Ammon's horn (tissue), 1 donor: ENCODE measurements at regions not wholly inside any gene's neighbourhood (a gene's known extent, or its start where the extent isn't known, plus 50 kb on each side); places are given as distances from the start of the nearest gene placed in this dataset.
A peak's percentile ranks its signal among the peaks of the same experiment; 100 is the strongest.

Experiments
- DNase-seq: peaks from one replicate; pipeline ENCODE4 v3.0.0-alpha.2; 2016; ENCODE audit warnings: low spot score

DNA sequence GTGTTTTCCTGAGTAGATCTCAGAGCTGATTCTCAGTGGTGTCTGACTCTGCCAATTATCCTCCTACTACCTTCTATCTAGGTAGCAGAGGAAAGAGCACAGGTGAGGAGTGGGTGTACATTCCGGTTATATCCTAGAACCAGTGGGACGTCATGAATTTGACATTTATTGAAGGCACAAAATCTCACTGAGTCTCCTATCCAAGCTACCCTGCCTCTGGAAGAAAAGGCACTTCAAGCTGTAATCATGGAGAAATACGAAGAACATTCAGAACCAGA, 952.2 kb downstream of the TUSC7 start:
- DNase-seq, result no peak

DNA sequence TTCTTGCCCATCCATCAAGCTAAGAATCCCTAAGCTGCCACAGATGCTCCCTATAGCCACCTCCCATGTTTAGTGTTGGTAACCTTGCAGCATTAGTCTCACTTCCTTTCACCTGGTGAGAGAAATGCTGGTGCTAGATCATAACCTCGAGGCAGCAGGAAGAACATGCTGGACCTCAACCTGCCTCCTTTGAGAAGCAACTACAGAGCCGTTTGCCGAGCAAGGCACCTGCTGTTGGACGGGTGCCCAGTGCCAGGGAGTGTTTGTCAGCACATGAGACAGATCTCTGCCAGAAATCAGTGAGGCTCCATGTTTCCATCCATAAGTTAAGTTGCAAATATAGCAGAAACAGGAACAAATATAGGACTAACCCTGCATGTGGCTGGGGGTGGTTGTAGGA, 955.7 kb downstream of the TUSC7 start:
- DNase-seq, result peak; percentile 8

DNA sequence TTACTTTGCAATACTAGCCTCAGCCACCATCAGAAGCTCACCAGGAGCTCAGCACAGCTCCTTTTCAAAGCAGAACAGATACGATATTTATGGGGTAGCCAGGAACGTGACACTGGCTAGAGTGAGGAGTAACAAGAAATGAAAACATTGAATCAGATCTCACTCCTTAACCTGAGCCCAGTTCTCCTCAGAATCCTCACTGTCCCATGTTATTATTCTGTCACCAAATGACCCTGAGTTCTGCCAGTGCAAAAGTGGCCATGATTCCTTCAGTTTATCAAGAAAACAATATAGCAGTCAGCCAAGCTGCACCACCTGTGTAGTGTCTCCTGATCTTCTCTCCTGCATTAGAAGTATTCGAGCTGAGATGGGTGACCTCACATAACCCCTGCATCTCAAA, 956.7 kb downstream of the TUSC7 start:
- no peak for DNase-seq

DNA sequence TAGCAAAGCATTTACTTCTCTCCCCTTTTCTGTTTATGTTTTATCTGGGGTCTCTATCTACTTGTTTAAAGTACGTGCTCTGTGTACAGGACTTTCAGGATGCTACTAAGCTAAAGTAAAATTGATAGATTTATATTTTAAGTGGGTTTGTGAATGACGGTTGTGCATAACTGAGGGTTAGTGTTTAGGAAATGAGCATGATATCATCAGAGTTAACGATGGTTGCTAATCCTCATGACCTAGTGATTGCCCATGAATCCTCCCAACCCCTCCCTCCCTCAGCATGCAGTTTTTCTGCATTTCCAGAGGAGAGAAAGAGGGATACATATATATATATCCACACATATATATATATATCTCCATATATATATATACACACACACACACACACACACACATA, 957.2 kb downstream of the TUSC7 start:
- no peak for DNase-seq

DNA sequence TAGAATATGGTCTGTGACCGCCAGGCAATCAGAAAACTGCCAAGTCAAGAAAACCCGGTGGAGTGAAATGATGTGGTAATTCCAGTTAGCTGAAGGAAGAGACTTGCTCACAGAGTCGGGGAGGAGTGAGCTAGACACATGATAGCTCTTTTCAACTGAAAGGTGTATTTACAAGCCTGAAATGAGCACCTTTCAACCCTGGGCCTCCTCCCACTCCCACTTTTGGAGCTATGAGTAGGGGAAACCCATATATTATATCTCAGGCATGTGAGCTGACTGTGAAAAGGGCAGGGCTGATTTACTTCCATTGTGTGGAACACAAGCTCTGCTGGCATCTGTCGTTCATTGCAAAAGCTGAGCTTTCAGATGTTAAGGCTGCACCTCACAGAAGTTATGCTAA, 960.2 kb downstream of the TUSC7 start:
- no peak for DNase-seq

DNA sequence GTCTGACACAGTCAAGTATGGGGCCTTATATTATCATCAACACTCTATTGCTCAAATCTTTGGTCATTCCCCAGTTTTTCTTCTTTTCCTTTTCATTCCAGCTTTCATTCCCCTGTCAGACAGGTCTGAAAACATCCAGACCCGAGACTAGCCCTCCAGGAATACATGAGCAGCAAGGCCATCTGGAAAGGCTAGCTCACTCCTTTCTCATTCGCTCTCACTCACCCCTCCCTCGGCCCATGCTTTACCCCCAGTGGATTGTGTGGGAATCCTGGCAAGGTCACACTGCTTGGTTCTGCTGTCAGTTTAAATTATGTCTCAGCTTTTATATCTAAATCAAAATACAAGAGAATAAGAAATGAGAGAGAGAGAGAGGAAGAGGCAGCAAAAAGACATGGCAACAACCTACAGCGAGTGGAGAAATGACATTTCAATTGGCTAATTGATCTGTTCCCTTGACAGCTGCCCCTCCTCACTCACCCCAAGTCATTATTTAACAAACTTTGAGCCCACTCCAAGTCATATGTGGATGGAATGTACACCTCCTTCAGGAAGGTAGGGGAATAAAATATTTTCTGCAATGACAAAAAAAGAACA, 962.2 kb downstream of the TUSC7 start:
- DNase-seq, result no peak

DNA sequence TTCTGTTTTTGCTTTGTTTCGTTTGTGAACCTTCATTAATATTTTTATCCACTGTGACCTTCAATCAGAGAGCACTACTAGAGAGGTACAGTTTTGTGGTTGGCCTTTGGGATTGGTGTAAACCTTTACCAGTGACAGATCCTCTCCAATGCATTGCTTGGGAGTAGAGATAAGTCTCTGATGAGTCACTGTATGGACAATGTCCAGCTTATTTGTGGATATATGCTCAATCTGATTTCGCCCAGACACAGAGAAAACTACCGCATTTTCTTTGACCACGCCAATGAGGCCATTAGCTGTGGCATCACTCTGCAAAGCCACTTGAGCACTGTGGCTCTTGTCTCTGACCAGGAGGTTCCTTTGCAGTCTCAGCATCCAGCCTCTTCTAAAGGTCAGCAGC, 964.7 kb downstream of the TUSC7 start:
- no peak for DNase-seq

DNA sequence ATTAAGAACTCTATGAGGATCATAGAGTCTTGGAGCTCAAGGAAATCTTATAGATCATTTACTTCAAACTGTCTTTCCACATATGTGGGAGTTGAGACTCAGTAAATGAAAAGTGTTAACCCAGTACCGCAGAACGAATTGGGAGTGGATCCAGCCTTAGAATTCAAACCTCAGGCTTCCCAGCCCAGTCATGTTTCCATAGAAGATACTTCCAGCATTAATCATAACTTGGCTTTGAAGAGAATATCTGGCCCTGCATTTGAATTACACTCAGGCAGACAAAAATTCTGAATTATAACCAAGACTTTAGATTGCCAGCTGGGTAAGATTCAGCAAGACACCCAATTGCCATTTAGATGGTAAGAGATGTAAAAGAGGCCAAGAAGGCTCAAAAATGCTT, 972.0 kb downstream of the TUSC7 start:
- DNase-seq, result no peak

DNA sequence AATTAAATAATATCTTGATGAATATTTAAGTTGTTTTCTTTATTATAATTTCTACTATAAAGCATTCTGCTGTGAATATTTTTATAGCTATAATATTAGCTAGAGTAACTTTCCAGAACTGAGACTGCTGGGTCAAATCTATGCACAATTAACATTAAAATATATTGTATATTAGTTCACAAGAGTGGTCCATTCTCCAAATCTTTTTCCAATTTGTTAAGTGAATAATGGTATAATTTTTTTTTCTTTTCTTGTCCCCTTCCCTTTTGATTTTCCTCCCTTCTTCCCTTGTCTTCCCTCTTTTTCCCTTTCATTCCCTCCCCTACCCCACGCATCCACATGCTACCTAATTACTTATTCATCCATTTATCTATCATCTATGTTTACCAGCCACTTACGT, 977.5 kb downstream of the TUSC7 start:
- DNase-seq, result no peak

DNA sequence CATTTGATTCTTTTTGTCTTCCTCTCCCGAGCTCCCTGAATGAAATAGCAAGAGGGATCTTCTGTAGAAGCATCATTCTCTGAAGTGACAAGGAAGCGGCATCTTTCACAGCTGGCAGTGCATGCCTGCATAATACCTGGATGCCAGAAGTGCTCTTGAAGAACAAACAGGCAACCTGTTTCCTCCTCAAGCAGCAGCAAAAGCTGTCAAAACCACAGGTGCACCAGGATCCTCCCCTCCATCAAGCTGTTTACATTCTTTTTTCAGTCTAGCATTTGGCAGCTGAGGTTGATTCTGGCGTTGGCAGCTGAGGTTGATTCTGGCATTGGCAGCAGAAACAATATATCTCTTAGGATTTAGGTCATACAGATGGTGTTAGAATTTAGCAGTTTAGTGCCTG, 979.0 kb downstream of the TUSC7 start:
- no peak for DNase-seq

DNA sequence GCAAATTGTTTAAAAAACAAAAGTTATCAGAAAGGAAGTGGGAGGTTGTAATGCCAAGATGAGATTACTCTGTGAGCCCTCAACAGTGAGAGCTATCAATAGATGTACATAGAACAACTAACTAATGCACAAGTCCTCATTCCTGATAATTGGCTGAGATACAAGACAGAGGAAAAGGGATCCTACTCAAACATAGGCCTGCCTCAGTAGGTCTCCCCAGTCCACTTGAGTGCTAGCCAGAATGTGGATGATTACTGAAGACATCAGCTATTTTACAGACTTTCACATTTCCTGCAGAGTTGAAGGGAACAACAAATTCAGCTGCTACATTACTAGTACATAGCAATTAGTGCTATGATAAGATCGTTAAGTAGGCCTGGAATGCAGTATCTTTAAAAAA, 981.9 kb downstream of the TUSC7 start:
- no peak for DNase-seq

DNA sequence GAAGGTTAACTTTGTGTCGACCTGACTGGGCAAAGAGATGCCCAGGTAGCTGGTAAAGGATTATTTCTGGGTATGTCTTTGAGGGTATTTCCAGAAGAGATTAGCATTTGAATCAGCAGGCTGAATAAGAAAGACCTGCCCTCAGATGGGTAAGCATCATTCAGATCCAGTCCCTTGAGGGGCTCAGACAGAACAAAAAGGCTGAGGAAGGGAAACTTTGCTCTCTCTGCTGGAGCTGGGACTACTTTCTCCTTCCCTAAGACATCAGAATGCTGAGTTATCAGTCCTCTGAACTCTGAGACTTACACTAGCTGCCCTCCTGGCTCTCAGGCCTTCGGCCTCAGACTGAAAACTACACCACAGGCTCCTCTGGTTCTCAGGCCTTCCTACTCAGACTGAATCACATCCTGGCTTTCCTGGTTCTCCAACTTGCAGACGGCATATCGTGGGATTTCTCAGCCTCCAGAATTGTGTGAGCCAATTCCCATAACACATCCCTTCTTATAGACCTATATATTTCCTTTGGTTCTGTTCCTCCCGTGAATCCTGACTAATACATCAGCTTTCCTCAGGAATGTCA, 982.9 kb downstream of the TUSC7 start:
- no peak for DNase-seq

DNA sequence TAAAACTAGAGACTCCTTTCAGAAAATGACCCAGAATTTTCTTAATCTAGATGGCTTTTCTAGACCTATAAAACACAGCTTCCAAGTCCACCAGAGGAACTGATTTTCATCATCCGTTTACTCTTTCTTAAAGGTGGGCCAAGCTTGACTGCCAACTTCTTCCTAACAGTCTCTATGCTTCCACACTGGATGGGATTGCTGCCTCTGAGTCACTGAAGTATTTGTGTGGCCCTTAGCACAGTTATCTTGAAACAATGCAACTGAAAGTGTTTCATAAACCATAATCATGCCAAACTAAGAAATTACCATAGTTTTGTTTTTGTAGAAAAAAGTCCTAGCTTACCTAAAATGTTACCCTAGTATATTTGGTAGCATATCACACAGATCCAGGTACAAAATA, 985.7 kb downstream of the TUSC7 start:
- DNase-seq, result no peak

DNA sequence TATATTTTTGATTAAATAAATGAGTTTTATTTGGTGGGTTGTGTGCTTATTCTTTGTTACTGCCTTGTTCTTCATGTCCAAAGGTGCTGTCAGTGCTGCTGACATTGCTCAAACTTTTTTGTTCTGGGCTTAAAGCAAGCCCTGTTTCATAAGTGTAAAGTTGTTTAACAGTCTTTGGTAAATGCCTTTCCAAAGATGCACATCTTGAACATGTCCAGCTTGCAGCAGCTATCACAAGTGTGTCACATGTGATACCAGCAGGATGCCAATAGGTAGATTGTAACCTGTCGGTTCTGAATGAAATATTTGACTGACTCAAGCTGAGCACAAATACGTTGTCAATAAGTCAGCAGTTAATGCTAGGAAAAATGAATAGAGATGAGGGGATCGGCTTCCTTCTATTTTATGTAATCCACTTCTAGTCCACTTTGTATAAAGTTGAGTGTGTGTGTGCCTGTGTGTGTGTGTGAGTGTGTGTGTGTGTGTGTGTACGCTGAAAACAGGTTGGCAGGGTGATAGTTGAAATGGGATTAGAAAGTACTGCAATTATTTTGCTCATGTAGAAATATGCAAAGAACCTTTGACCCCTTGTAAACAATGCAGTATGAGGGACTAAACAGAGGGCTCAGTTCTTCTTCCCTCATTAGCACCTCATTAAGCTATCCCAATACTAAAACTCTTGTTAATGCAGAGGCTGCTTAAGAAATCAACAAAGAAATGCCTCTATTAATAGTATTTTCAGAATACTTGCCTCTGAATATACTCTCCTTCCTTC, 986.5 kb downstream of the TUSC7 start:
- DNase-seq, result no peak

DNA sequence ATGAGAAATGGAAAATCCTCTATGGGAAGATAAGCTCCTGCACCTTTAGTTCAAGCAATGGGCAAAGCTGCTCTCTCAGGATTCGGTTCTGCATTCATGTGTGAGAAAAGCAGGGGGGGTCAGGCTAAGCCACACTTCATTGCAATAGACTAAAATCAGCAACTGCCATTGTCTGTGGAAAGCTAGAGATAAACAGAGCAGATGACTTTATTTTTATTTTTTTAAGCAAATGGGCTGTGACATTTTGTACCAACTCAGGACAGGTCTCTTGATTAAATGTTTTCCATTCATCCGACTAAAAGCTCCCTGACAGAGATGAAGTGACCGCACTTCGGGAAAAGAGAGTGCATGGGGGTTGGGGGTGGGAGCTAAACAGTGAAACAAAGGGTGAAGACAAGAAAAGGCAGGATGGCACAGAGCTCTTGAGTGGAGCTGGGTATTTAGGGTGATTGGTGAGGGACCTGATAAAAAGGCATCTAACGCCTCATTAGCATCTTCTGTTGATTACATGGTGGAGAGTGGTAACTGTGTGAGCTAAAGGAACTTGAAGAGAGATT, 987.4 kb downstream of the TUSC7 start:
- no peak for DNase-seq

DNA sequence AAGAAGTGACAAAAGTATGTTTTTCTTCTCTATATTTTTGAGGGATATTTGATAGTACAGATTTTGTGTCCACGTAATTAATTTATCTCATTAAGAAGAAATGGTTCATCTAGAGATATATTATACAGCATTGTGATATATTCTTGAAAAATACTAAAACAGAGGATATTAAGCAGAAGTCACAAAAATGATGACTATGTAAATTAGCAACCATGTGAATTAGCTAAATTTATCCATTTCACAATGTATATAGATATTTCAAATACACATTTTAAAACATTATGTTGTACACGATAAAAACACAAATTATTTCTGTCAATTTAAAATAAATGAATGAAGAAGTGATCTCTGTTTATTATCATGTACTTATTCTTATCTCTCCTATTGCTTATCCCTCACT, 989.5 kb downstream of the TUSC7 start:
- no peak for DNase-seq

DNA sequence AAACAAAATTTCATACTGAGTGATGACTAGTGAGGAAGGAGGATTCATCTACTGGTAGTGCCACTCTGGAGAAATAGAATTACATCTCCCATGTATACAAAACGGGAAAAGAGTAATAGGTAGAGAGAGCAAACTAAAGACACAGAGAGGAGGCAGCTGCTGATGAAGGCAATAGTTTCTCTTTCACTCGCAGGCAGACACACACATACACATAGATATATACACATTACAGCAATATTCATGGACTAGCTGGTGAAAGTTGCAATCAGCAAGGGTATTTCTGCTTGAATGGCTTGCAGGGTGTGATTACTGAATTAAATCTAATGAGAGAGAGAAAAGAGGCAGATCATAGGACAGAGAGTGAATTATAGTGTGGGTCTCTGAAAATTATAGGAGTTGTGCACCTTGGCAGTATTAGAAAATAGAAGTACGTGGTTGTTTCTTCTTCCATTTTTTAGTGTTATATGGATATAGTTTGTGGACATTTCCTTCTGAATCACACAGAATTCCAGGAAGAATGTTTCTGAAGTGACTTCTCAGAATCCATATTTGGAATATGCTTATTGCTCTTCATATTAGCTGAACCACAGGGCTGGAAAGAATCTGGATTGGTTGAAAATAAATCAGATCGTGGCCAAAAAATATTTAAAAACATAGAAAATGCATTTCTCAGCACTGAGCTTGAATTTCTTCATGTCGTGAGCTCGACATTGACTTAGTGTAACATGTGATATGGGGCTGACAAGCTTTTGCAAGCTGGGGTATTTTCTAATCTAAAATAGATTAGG, 991.2 kb downstream of the TUSC7 start:
- DNase-seq, result no peak

DNA sequence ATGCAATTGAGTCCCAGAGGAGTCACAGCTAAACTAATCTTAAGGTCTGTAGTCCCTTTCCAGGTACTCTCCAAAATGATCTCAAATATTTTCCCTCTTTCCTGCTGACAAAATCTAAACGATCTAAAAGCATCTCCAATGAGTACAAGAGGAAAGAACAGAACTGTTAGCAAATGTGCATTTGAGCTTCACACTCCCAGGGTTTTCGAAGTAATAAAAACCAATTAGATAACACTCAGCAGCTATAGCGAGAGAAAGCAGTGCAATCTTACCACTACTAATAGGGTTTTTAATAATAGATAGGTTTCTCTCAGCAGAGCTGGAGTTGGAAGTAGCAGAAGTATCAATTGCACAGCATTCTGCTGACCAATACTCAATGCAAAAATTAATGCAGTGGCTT, 995.4 kb downstream of the TUSC7 start:
- no peak for DNase-seq

DNA sequence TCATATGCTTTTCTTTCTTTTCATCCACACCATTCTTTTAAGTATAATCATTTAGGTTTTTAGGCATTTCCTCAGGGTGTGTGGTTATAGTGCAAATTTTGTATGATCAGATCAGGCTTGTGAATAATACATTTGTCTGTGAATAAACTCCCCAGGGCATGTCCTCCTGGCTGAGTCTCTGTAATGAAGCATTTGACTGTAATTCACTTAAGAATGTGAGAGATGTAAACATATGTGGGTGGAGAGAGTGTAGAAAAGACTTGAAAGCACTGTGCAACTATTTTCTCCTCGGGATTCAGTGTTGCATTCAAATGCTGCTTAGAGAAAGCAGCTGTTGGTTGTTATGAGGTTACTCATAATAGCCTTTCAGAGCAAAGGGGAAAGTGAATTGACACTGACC, 996.5 kb downstream of the TUSC7 start:
- no peak for DNase-seq

DNA sequence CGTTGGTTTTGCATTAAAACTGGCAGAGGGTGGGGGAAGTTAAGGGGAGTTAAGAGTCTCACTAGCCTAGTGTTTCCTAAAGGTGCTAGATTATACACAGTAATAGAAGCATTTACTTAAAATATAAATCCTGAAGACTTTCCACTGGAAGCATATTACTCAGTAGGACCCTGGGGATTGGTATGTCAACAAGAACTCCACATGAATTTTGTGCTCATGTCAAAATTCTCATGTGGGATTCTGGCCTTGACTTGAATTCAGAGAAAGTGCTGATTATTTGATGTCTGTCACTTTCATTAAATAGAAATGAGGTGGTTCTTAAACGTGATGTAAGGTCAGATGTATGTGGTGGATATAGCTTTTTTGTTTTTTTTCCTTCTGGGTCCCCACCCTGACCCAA, 997.2 kb downstream of the TUSC7 start:
- no peak for DNase-seq

DNA sequence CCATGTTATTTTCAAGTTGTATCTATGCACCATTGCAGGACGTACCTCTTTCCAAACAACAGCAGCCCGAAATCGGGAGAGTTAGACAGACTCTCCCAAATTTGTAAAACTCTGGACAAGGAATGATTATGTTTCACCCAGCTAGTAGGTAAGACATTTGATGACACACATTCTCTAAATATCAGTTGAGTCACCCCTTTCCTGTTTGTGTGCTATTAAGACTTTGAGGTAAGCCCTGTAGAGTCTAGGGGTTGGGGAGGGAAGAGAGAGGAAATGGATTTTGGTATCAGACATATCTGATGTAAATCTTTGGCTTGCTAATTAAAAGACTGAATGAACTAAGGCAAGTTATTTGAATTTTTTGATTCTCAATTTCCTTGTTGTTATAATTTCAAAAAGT, 999.0 kb downstream of the TUSC7 start:
- no peak for DNase-seq

DNA sequence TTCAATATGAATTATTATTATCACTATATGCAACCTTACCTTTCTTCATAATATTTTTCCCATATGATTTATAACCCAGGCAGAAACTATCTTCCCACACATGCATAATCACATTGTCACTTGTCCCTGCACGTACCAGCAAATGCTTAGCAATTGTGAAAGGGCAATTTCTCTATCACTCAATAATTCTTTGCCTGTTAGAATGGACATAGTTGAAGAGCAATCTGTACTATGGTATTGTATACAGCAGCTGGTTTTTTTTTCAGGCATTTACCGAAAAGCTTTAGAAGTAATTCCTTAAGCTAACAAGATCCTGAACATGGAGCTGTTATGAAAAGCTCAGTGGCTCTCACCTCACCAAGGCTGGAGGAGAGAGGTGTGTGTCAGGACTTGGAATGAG, 999.5 kb downstream of the TUSC7 start:
- DNase-seq, result no peak

DNA sequence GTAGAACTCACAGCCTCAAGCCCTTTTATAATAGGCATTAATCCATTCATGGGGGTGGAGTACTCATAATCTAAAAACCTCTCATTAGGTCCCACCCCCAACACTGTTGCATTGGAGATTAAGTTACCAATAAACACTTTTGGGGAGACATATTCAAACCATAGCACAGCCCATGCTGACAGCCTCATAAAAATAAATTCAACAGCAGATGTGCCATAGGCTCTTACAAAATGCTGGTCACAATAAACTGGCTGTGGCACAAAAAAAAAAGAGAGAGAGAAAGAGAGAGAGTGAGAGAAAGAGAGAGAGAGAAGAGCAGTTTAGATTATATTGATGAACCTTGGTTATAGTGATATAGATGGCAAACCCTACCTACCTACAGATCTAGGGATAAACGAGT, 1000.9 kb downstream of the TUSC7 start:
- no peak for DNase-seq
